GM21526 (cell line): ENCODE measurements at regions not wholly inside any gene's neighbourhood (a gene's known extent, or its start where the extent isn't known, plus 50 kb on each side); places are given as distances from the start of the nearest gene placed in this dataset.

Source experiments
- ATAC-seq: cut with Tn5 transposase; IDR thresholded peaks from one replicate; pipeline ENCODE4 v1.9.1; 2021; ENCODE audit warnings: moderate library complexity; ENCODE audit not compliant: unreplicated experiment, low FRiP score

- ATAC-seq: no peak
Measured at GRCh38 chr2:155703048-155703447, 629.5 kb downstream of the NR4A2 start.

GRCh38 chr2:155701721-155702120 lies 630.8 kb downstream of the NR4A2 start:
- ATAC-seq: no peak

DNA sequence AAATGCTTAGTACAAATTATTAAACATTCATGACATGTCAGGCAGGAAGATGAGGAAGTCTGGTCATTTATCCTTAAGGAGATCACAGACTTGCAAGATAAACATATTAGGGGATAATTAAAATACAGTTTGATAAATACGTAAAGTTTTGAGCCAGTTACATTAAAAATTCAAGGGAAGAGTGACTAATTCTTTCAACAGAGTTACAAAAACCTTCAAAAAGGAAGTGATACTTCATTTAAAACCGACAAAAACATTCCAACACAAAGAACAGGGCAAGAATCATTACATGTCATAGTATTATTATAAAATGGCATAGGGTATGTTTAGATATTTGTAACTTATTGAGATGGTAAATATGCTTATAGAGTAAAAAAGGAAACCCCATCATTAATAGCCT lies 636.0 kb downstream of the NR4A2 start:
- no peak for ATAC-seq

DNA sequence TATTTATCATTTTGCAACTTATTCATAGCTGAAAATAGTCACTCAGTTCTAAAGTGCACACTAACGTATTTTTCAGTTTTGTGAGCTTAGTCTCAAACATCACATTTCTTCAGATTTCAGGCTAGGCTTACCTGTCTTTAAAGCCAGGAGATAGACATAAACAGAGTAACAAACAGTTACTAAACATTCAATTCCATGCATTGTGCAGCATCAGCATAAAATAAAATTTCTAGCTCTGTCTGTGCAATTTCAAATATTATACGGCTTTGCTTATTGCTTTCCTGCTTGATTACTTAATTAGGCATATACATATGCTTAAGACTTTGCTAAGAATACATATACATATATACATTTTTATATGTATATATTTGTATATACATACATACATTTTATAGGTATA lies 637.0 kb downstream of the NR4A2 start:
- no peak for ATAC-seq

GRCh38 chr2:155692856-155693255 lies 639.7 kb downstream of the NR4A2 start:
- ATAC-seq: no peak

DNA sequence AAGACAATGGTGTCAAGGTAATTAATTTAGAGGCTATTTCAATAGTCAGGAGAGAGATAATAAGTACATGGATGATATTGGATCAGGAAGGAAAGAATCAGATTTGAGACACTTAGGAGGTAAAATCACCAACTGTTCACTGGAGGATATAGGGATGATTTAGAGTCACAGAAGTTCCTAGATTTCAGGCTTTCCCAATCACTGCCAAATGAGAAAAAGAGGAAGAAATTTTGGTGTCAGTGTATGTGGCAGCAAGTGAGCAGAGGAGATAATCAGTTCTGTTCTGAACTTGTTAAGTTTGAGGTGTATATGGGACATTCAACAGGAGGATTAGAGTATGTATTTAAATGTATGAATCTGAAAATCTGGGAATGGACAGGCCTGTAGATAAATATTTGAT lies 640.4 kb downstream of the NR4A2 start:
- ATAC-seq: no peak

DNA sequence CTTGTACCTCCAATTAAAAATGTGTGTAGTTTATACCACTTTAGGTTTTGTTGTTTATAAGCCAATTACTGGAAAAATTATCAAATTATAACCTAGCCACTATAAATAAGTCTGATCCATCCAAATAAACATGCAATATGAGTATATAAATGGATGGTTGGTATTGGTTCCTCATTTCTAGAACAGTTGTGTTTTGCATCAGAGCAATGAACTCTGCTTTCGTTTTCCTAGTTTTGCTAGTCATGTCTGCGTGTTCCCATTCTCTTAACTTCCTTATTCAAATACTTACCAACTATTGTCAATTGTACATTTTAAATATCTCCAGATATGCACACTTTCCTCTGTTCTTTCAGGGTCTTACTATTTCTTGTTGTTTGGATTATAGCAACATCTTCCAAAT lies 641.7 kb downstream of the NR4A2 start:
- peak; percentile 87 for ATAC-seq

- ATAC-seq: no peak
Measured at GRCh38 chr2:155689791-155690190, 642.7 kb downstream of the NR4A2 start.

DNA sequence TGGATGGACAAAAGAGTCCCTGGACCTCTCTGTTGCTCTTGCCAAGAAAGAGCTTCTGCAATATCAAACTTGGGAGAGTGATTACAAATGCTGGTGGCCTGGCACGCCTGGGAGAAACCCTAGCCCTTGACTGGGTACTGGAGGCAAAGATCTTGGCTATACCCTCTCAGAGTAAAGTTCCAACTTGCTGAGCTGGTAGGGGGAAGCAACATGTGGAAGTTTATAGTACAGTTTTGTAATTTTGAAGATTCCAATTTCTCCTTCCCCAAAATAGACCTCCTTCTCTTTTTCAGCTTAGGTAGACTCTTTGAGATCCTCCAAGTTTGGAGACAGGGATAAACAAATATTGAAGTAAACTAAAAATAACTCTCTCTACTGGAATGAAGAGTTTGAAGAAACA lies 645.3 kb downstream of the NR4A2 start:
- ATAC-seq: no peak

- ATAC-seq: no peak
Measured at GRCh38 chr2:155679647-155680046, 652.9 kb downstream of the NR4A2 start.

DNA sequence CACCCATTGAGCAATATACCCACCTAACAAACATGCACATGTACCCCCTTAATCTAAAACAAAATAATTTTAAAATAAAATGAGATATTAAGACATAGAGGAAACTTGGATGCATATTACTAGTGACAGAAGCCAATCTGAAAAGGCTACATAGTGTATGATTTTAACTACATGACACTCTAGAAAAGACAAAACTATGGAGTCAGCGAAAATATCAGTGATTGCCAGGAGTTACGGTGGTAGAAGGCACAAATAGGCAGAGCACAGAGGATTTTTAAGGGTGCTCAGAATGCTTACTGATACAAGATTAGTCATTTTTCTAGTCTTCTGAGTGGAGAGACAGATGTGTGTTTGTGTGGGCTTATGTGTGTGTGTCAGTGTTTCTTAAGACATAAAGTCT lies 656.6 kb downstream of the NR4A2 start:
- ATAC-seq: no peak

DNA sequence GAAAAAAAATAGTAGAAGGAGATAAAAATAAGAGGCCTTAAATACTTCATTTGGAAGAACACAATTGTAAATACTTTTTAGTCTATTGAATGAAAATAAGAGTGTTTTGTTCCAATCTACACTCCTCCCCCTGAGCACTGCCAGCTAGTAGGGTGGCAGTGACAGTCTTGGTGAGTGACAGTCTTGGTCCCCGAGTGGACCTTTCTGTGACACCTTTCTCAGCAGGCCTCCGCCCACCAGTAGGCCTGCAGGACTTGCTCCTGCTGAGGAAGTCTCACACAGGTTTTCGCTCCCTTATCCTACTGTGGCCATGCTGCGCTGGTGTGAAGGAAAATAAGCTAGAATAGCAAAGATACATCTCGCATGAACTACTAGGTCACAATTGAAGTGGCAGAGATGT lies 666.8 kb downstream of the NR4A2 start:
- no peak for ATAC-seq

- no peak for ATAC-seq
Measured at GRCh38 chr2:155663265-155663664, 669.3 kb downstream of the NR4A2 start.

- no peak for ATAC-seq
Measured at GRCh38 chr2:155662224-155662623, 670.3 kb downstream of the NR4A2 start.

DNA sequence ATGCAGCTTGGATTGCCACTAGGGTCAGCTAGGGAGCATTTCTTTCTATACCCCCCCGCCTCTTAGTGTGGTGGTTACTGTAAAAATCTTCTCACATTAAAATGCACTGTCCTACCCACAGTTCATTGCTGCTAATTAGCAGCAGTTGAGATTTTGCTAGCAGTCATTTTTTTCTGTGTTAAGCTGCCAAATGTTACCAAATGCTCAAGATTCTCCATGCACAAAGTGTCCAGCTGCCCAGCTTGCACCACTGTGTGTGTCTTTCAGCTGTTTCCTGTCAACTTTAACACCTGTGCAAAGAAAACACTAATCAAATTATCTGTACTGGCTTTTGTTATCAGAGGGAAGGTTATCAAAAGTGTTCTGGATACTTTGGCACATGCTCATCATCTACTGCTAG lies 679.3 kb downstream of the NR4A2 start:
- ATAC-seq: no peak

DNA sequence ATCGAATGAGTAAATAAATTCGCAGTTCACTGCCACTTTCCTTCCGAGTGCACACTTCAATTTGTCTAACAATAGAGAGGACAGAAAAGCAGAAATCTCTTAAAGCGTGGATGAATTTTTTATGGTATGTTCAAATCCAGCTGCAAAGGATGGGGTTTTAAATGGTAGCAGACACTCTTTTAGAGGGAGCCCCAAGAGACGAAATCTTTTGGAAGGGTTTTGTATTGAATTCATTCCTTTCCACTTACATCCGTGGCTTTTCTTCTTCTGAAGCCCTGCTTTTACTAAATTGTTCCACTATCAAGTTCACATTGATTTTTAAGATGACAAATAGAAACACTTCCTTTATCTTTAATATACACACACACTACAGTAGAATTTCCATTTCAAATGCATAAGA lies 680.7 kb downstream of the NR4A2 start:
- ATAC-seq: no peak

DNA sequence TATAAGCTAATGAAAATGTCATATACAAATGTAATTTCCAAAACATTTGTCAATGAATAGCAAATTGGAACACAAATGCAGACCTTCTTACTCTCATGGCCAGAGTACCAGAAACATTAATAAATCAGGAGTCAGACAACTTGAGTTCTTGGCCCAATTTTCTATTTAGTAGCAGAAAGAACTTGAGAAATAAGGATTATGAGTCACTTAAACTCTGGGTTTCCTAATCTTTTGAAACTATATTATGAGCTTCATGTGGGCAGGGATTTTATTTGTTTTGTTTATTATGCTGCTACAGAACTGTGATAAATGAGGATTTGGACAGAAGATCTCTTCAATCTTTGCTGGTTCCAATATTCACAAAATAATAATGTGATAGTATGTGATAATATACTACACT lies 686.7 kb downstream of the NR4A2 start:
- no peak for ATAC-seq

DNA sequence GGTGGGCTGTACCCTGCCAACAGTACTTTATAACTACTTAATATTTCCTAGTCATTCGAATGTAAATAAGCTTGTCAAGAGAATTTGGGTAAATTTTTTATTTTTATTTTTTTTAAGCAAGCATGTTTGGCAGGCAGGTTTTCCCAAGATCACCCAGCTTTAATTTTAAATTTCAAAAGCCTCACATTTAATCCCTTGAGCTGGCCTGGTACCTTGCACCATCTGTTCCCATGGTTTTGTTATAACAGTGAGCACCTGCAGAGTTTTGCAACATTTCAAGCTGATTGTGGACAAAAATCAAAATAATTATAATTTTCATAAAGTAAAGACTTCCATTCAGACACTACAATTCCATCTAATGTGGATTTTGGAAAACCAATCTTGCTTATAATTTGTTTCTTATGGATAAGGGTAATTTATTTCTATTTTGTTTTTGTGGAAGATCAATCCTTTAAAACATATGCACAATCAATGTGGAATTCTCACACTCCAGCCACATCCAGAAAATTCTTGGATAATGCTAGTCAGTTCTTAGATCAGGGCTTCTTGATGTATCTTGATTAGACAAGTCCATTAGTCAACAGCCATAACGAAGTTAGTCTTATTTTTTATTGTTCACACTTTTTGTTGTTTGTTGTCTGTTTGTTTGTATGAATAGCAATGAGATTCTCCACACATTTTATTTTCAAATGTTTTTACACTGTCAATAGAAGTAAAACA lies 689.3 kb downstream of the NR4A2 start:
- no peak for ATAC-seq

DNA sequence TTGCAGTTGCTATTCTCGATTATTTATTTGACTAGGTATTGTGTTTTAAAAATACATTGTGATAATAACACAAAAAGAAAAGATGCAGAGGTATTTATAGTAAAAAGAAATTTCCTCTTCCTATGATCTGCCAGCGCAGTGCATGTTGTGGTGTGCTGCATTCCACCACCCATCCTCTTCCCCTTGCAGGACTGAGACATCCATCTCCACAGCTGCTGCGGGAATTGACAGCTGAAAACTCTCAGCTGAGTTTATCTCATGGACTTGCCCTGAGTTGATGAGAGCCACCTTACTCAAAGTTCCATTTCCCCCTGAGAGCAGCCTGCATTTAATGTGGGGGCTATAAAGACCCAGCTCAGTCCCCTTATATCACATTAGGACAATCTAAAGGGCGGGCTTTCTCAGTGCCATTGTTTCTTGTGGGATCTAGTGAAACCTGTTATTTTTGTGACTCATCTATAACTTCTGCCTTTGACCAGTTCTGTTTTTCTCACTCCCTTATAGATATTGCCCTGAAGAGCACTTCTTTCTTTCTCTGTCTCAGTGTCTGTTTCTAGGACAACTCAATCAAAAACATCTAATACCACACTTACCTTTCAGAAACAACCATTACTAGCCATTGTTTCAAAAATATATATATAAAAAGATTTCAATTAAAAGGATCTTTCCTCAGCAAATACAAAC lies 698.5 kb downstream of the NR4A2 start:
- ATAC-seq: peak; percentile 99

GRCh38 chr2:155633060-155633839 lies 699.3 kb downstream of the NR4A2 start:
- no peak for ATAC-seq

- no peak for ATAC-seq
Measured at GRCh38 chr2:155630760-155631159, 701.8 kb downstream of the NR4A2 start.

DNA sequence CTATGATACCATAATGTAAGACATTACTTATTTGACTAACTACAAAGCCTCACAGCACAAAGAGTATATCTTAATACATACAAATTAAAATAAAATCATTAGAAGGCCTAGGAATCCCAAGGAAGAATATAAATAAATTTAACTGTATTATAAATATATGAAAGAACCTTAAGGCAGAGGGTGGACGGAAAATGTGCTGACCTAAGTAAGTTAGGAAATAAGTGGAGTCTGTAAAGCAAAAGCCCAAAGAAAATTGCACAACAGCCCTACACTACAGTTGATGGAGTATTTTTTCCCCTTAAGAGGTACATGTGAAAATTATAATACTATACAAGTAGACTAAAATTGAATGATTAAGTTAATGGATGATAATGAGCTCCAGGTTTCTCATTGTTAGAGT lies 710.1 kb downstream of the NR4A2 start:
- no peak for ATAC-seq
